NCI-H2081 (cell line): ENCODE measurements at regions not wholly inside any gene's neighbourhood (a gene's known extent, or its start where the extent isn't known, plus 50 kb on each side); places are given as distances from the start of the nearest gene placed in this dataset.

Source experiments
- DNase-seq, 2 experiments: peaks; one replicate each; lab custom pipeline; 2025; lab: John Stamatoyannopoulos, UW

GRCh38 chr3:27861046-27862036 is 139.2 kb upstream of the EOMES start:
- DNase-seq: no peak

- no peak for DNase-seq
Observed at GRCh38 chr3:27865731-27866130, 143.6 kb upstream of the EOMES start.

DNA sequence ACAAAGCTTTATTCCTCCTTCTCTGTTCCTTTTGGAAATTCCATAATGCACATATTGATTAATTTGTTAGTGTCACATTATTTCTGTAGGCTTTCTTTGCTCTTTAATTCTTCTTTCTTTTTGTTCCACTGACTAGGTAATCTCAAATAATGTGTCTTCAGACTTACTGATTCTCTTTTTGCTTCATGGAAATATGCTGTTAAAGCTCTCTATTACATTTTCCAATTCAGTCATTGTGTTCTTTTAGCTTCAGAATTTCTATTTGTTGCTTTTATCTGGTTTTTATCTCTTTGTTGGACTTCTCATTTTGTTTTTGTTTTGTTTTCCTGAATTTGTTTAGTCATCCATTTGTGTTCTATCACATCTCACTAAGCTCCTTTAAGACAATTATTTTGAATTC is 147.0 kb upstream of the EOMES start:
- no peak for DNase-seq

DNA sequence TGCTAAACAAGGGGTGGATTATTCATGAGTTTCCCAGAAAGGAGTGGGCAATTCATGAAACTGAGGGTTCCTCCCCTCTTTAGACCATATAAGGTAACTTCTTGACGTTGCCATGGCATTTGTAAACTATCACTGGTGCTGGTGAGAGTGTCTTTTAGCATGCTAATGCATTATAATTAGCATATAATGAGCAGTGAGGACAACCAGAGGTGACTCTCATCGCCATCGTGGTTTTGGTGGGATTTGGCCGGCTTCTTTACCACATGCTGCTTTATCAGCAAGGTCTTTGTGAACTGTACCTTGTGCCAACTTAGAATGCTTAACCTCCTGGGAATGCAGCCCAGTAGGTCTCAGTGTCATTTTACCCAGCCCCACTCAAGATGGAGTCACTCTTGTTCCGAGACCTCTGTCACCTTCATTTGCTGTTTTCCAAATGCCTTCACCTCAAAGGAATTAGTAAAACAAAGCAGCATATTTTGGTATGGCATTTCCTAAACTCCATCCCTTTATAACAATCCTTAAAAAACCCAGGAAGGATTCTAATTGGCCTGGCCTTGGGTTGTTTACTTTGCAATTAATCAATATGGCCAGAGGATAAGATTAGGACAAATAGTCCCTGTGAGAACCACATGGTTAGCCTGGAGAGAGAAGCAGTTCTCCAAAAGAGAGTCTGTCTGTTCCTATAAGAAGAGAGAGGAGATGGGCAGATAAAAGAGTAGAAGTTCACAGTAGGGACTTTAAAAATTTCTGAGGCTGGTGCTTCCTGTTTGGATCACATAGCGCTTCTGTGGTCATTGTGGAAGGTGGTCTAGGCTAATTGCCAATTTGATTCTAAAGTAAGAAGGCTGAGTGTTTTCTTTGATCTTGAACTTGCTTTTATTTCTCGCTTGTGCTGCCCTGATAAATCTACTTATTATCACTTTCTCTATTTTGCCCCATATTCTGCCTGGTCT is 155.2 kb upstream of the EOMES start:
- DNase-seq: no peak

DNA sequence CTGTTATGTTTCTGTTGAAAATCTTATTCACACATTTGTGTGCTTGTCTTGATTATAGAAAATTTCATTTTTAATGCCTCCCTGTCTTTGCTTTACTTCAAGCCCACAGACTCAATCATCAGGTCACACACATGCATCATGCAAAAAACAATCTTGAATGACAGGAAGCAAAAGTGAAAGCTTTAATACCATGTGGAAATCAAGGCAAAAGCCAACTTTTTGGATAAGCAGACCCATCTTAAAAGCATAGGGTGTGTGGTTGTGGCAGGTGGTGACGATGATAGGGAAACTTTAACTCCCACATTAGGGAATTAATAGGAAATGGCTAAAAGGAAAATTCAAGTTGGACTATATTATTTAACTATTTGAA is 155.9 kb upstream of the EOMES start:
- DNase-seq: no peak

GRCh38 chr3:27880969-27881892 is 159.1 kb upstream of the EOMES start:
- DNase-seq: no peak

DNA sequence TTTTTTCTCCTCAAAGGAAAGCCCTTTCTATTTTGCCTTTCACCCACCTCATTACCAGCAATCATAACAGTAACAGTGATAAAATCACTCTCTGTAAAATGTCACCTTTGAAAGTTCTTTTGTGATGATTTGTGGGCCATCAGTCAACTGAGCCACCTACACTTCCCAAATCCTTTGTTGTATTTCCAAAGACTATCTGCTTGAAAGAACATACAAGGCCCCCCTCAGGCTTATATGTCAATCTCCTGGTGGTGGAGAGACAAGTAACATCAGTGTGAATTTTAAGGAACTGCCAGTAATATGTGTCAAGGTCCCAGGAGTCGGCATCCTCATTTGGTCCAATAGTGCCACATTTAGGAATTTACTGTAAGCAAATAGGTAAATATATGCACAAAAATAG is 161.1 kb upstream of the EOMES start:
- no peak for DNase-seq

GRCh38 chr3:27885641-27886040 is 163.5 kb upstream of the EOMES start:
- no peak for DNase-seq

DNA sequence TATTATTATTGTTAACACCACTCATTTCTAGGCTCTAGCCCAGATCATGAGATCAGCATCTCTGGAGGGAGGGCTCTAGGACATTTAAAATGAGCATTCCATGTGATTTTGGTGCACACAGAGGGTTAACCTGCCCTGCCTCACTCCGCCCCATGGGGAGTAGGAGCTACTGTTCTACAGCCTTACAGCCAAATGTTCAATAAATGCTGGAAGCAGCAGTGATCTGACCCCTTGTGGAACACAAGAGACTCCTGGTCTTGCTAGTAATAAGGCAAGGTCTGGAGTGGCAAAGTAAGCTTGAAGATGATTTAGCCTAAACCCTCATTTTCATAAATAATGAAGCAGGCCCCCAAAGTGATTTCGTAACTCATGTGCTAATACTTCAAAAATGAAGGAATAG is 166.4 kb upstream of the EOMES start:
- no peak for DNase-seq

- DNase-seq: no peak
Observed at GRCh38 chr3:27889745-27890144, 167.6 kb upstream of the EOMES start.

- no peak for DNase-seq
Observed at GRCh38 chr3:27900316-27900715, 178.2 kb upstream of the EOMES start.

GRCh38 chr3:27903446-27903845 is 181.3 kb upstream of the EOMES start:
- no peak for DNase-seq

DNA sequence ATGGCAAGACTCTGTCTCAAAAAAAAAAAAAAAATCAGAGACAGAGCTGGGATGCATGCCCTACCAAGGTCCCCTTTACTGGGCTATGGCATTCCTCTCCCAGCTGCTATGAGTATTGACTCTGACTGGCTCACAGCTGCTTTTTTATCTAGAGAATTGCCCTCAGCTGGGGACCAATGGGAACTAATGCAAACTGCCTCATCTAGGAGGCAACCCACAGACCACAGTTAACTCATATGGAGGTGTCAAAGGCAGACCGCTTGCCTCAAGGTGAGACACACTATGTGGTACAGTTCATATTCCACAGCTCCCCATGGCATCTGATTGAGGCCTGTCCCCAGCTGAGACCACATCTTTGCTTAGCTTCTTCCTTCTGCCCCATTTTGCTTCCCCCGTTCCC is 183.5 kb upstream of the EOMES start:
- DNase-seq: no peak

- no peak for DNase-seq
Observed at GRCh38 chr3:27907148-27907547, 185.0 kb upstream of the EOMES start.

DNA sequence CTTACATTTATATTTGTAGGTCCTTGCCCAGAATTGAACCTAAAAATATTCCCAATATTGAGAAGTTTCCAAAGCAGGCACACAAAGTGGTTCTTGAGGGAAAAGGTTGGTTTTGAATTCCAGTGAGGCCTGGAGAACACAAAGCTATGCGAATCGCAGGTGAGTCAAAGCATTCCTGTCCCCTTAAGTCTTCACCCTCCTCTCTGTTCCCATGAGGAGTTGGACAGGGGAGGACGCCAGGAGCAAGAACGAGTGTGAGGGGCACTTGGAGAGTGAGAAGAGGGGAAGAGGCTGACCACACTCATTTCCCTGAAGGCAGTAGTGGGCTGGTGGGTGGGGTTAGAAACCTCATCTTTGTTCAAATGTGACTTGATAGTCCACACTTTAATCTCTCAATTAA is 185.8 kb upstream of the EOMES start:
- no peak for DNase-seq

DNA sequence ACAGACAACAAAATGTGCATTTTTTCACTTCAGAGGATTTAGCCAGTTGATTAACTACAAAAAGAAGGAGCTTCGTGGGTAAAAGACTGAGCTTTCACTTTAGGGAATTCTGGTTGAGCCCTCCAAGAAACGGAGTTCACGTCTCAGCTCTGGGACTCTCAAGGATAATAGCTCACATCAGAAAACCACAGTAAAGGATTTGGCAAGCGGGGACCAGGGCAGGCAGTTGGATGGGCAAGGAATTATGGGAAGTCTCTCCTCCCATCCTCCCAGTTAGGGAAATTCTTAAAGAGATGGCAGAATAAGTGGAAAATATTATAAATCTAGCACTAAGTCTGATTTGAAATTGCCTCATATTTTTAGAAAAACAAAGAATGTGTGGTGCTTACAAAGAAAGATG is 188.3 kb upstream of the EOMES start:
- no peak for DNase-seq

GRCh38 chr3:27914199-27914598 is 192.1 kb upstream of the EOMES start:
- DNase-seq: no peak

DNA sequence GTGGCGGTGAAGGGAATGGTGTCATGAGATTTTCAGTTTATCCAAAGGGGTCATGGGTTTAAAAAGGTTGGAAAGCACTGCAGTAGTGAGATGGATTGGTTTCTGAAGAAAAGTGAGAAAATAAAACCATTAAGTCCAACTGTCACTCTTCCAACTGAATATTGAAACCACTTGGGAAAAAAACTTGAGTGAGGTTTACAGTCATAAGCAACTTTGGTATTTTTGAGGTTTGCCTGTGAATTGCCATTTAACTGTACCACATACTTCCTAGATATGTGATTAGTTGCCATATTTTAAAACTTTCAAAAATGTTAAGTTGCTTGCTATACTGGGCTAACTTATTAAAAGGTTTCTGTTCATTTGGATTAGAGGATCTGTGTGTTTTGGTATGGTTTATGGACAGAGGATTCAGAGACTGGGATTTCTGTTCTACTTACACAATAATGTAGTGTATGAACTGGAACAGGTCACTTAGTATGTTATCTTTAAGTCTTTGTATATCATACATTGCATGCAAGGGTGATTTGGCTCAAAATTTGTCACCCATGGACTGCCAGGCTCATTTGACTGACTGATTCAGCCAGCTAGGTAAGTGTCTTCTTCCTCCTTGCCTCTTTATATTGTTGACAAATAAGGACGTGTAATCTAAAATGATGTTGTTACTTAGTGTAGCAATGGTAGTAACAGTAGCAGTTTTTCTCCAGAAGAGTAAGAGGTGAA is 201.4 kb upstream of the EOMES start:
- DNase-seq: no peak

DNA sequence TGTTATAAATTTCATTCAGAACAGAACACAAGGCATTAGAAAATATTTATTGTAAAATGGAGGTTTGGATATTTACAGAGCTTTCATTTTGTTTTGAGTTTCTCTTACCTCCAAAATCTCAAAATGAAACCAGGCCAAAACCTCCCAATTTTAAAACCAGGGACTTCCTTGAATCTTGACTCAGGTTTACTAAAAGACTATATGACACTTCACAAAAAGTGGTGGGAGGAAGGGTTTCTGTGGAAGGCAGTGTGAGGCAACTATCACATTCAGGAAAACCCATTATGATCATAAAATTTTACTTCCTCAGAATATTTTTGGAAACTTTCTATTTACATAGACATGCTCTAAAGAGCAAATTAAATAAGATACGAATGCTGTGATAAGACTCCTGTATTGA is 205.8 kb upstream of the EOMES start:
- DNase-seq: no peak

- no peak for DNase-seq
Observed at GRCh38 chr3:27930052-27930602, 208.0 kb upstream of the EOMES start.

DNA sequence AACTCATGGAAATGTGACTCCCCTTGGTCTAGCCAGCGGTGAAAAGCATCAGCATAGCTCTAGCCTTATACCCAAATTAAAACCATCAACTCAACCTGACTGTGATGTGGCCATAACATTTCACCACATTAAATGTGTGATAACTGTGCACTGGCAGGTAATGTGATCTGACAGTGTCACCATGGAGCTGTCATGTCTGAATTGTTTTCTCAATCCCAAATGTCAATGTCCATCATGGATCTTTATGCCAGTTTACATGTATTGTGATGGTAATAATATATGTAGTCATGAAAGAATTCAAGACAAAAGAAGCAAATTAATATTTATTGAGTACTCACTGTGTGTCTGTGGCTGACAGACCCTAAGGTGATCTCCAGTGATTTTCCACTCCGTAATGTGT is 213.4 kb upstream of the EOMES start:
- DNase-seq: no peak
